ENCODE measurements at regions not wholly inside any gene's neighbourhood (a gene's known extent, or its start where the extent isn't known, plus 50 kb on each side); places are given as distances from the start of the nearest gene placed in this dataset.
A peak's percentile ranks its signal among the peaks of the same experiment; 100 is the strongest.
"Not testable (repeated sequence)": the region's sequence is repeated elsewhere in the genome, so short reads cannot be mapped to it uniquely, and the experiment has no call there.

DNA sequence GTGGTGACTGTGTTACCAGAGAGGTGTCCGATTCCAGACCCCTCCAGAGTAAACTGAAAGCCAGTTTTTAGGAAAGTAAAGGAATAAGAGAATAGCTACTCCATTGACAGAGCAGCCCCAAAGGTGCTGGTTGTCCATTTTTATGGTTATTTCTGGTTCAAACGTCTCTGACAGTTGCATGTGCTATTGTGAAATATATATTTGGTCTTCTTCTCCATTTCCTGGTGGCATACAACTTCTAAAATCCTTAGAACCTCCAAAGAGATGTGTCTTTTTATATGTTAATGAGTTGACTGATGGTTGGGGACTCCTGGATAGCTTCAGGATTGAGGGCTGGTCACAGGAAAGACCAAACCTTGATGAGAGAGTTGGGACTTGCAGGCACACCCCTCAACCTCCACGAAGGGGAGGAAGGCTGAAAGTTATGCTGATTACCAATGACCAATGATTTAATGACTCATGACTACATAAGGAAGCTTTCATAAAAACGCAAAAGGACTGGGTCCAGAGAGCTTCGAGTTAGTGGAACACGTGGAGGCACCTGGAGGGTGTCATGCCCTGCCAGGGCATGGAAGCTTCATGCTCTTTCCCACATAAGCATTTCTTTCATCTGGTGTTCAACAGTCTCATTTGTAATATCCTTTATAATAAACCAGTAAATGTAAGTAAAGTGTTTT is 100.7 kb downstream of the SLC16A1 start:
- no peaks in the 10 kb centered on the region for H3K9me3 ChIP-seq (ENCODE audit: control insufficient read depth in 3 of 3, low read length in 3 of 3)
- H3K27ac ChIP-seq (ENCODE audit: low read depth, low read length): no peak overlapping the region
- H3K27me3 ChIP-seq (ENCODE audit: control insufficient read depth in 3 of 3, insufficient read depth in 3 of 3, low read length in 3 of 3): peaks cover under 1 to 19% (median 18%) of the 10 kb centered on the region in 3 donors
- H3K4me3 ChIP-seq (ENCODE audit: low read length in 3 of 3): peak overlapping the region in 1 of 3 donors; percentile 23
- H3K36me3 ChIP-seq (ENCODE audit: control insufficient read depth in 3 of 3, insufficient read depth in 3 of 3, low read length in 3 of 3): no peaks in the 10 kb centered on the region
- no peak overlapping the region for H3K9ac ChIP-seq (ENCODE audit: low read depth in 1 of 3, low read length in 3 of 3)
- no peaks in the 10 kb centered on the region for H3K4me1 ChIP-seq (ENCODE audit: control insufficient read depth in 3 of 3, insufficient read depth in 3 of 3, low read length in 3 of 3)

DNA sequence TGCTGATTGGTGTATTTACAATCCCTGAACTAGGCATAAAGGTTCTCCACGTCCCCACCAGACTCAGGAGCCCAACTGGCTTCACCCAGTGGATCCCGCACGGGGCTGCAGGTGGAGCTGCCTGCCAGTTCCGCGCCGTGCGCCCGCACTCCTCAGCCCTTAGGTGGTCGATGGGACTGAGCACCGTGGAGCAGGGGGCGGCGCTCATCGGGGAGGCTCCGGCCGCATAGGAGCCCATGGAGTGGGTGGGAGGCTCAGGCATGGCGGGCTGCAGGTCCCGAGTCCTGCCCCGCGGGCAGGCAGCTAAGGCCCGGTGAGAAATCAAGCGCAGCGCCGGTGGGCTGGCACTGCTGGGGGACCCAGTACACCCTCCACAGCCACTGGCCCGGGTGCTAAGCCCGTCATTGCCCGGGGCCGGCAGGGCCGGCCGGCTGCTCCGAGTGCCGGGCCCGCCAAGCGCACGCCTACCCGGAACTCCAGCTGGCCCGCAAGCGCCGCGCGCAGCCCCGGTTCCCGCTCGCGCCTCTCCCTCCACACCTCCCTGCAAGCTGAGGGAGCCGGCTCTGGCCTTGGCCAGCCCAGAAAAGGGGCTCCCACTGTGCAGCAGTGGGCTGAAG is 101.5 kb downstream of the SLC16A1 start:
- peak overlapping the region in 1 of 3 donors; percentile 23 for H3K4me3 ChIP-seq (ENCODE audit: low read length in 3 of 3)
- H3K9ac ChIP-seq (ENCODE audit: low read depth in 1 of 3, low read length in 3 of 3): not testable (repeated sequence)
- H3K27me3 ChIP-seq (ENCODE audit: control insufficient read depth in 3 of 3, insufficient read depth in 3 of 3, low read length in 3 of 3): peaks cover 7 to 23% (median 19%) of the 10 kb centered on the region in 3 donors

DNA sequence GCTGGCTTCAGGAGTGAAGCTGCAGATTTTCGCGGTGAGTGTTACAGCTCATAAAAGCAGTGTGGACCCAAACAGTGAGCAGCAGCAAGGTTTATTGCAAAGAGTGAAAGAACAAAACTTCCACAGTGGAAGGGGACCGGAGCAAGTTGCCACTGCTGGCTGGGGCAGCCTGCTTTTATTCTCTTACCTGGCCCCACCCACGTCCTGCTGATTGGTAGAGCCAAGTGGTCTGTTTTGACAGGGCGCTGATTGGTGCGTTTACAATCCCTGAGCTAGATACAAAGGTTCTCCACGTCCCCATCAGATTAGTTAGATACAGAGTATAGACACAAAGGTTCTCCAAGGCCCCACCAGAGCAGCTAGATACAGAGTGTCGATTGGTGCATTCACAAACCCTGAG is 102.1 kb downstream of the SLC16A1 start:
- H3K9me3 ChIP-seq (ENCODE audit: control insufficient read depth in 3 of 3, low read length in 3 of 3); H3K4me3 ChIP-seq (ENCODE audit: low read length in 3 of 3); H3K36me3 ChIP-seq (ENCODE audit: control insufficient read depth in 3 of 3, insufficient read depth in 3 of 3, low read length in 3 of 3); H3K4me1 ChIP-seq (ENCODE audit: control insufficient read depth in 3 of 3, insufficient read depth in 3 of 3, low read length in 3 of 3); H3K9ac ChIP-seq (ENCODE audit: low read depth in 1 of 3, low read length in 3 of 3); H3K27ac ChIP-seq (ENCODE audit: low read depth, low read length): not testable (repeated sequence)
- H3K27me3 ChIP-seq (ENCODE audit: control insufficient read depth in 3 of 3, insufficient read depth in 3 of 3, low read length in 3 of 3): peaks cover 10 to 26% (median 24%) of the 10 kb centered on the region in 3 donors

More for the DNA sequence above, 101.5 kb downstream of the SLC16A1 start:
- not testable (repeated sequence) for H3K9me3 ChIP-seq (ENCODE audit: control insufficient read depth in 3 of 3, low read length in 3 of 3); H3K4me1 ChIP-seq (ENCODE audit: control insufficient read depth in 3 of 3, insufficient read depth in 3 of 3, low read length in 3 of 3); H3K27ac ChIP-seq (ENCODE audit: low read depth, low read length); H3K36me3 ChIP-seq (ENCODE audit: control insufficient read depth in 3 of 3, insufficient read depth in 3 of 3, low read length in 3 of 3)

DNA sequence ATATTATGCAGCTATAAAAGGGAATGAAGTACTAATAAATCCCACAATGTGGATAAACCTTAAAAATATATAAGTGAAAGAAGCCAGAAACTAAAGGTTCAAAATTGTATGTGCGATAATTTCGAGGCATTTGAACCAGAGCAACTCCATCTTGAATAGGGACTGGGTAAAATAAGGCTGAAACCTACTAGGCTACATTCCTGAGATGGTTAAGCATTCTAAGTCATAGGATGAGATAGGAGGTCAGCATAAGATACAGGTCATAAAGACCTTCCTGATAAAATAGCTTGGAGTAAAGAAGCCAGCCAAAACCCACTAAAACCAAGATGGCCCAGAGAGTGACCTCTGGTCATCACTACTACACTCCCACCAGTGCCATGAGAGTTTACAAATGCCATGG is 103.1 kb downstream of the SLC16A1 start:
- Histone ChIP-seq H3K27ac (ENCODE audit: low read depth, low read length) (no peak overlapping the region), H3K27me3 (ENCODE audit: control insufficient read depth in 3 of 3, insufficient read depth in 3 of 3, low read length in 3 of 3) (peaks cover 10 to 26% (median 24%) of the 10 kb centered on the region in 3 donors), H3K36me3 (ENCODE audit: control insufficient read depth in 3 of 3, insufficient read depth in 3 of 3, low read length in 3 of 3) (no peaks in the 10 kb centered on the region), H3K9me3 (ENCODE audit: control insufficient read depth in 3 of 3, low read length in 3 of 3) (no peaks in the 10 kb centered on the region), H3K9ac (ENCODE audit: low read depth in 1 of 3, low read length in 3 of 3) (no peak overlapping the region), H3K4me1 (ENCODE audit: control insufficient read depth in 3 of 3, insufficient read depth in 3 of 3, low read length in 3 of 3) (peaks cover 0 to 7% (median 0%) of the 10 kb centered on the region in 3 donors), H3K4me3 (ENCODE audit: low read length in 3 of 3) (no peak overlapping the region)

DNA sequence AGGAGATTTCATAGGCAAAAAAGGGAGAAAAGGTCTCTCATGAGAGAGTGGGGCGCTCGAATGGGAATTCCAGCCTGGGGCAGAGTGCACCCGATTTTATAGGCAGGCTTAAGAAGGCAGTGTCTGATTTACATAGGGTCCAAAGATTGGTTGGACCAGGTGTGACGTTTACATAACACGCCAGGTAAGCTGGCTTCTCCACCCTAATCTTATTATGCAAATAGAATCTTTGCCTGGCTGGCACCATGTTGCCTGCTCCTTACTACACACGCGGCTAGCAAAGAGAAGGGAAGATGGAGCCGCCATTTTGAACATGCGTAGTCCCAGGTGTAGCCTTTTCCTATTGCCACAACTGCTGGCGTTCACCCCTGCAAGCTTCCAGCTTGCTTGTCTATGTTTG is 103.7 kb downstream of the SLC16A1 start:
- H3K27me3 ChIP-seq (ENCODE audit: control insufficient read depth in 3 of 3, insufficient read depth in 3 of 3, low read length in 3 of 3): peaks cover 10 to 26% (median 24%) of the 10 kb centered on the region in 3 donors
- peaks cover 0 to 7% (median 0%) of the 10 kb centered on the region in 3 donors for H3K4me1 ChIP-seq (ENCODE audit: control insufficient read depth in 3 of 3, insufficient read depth in 3 of 3, low read length in 3 of 3)
- H3K9ac ChIP-seq (ENCODE audit: low read depth in 1 of 3, low read length in 3 of 3): no peak overlapping the region
- no peak overlapping the region for H3K27ac ChIP-seq (ENCODE audit: low read depth, low read length)
- H3K4me3 ChIP-seq (ENCODE audit: low read length in 3 of 3): no peak overlapping the region
- no peaks in the 10 kb centered on the region for H3K9me3 ChIP-seq (ENCODE audit: control insufficient read depth in 3 of 3, low read length in 3 of 3)
- H3K36me3 ChIP-seq (ENCODE audit: control insufficient read depth in 3 of 3, insufficient read depth in 3 of 3, low read length in 3 of 3): no peaks in the 10 kb centered on the region

DNA sequence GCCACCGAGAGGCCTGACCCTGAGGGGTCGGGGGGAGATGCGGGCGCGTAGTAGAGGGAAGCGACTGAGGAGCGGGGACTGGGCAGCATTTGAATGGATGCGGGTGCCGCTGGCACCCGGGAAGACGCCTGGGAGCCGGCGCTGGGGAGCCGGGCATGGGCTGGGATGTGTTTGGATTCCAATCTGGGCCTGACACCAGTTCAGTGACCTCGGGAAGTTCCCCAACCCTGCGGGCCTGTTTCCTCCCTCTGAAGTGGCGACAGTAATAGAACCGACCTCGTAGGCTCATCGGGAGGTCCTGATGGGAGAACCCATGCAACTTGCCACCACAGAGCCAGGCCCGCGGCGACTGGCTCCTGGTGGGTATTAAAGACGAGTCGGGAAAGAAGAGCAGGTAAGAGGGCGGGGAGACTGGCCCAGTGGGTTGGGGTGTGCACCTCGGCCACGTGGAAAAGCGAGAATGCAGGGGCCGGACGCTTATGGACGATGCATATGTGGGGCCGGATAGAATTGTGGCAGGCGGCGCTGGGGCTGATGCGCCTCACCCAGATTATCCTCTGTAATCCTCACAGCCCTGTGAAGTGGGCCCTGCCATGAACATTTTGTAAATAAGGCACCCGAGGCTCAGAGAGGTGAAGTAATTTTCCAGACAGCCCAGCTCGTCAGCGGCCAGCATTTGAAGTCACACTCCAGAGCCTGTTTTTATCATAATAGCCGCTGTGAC is 105.8 kb downstream of the SLC16A1 start:
- Histone ChIP-seq H3K36me3 (ENCODE audit: control insufficient read depth in 3 of 3, insufficient read depth in 3 of 3, low read length in 3 of 3) (no peaks in the 10 kb centered on the region), H3K4me3 (ENCODE audit: low read length in 3 of 3) (peak overlapping the region; percentile 48 to 67 (median 61)), H3K27me3 (ENCODE audit: control insufficient read depth in 3 of 3, insufficient read depth in 3 of 3, low read length in 3 of 3) (peaks cover 10 to 24% (median 24%) of the 10 kb centered on the region in 3 donors), H3K4me1 (ENCODE audit: control insufficient read depth in 3 of 3, insufficient read depth in 3 of 3, low read length in 3 of 3) (peaks cover 0 to 7% (median 0%) of the 10 kb centered on the region in 3 donors), H3K9ac (ENCODE audit: low read depth in 1 of 3, low read length in 3 of 3) (peak overlapping the region in 2 of 3 donors; percentile 20 to 57), H3K9me3 (ENCODE audit: control insufficient read depth in 3 of 3, low read length in 3 of 3) (no peaks in the 10 kb centered on the region), H3K27ac (ENCODE audit: low read depth, low read length) (no peak overlapping the region)

DNA sequence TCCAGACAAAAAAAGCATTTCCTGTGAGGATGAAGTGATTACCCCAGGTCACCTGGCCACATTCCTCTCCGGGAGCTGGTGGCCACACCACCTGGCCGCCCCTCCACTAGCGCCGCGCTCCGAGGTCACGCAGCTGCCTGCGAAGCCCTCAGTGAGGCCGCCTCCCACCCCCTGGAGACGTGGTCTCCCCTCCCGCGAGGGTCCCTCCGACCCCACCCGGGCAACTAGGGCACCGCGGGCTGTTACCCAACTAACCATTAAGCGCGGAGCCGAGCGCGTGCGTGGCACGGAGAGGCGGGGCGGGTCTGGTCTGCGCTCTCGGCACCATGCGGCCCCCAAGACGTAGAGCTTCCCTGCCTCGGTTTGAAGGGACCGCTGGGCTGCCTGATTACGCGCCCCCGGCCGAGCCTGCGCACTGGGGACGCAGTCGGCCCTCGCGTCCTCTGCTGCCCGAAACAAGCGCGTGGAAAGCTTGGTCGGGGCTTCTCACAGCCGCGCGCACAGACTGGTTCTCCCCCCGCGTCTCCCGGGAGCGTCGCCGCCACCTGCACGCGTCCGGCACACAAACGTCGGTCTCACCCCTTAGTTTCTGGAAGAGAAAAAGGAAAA is 106.5 kb downstream of the SLC16A1 start:
- H3K4me1 ChIP-seq (ENCODE audit: control insufficient read depth in 3 of 3, insufficient read depth in 3 of 3, low read length in 3 of 3): peaks cover 0 to 7% (median 0%) of the 10 kb centered on the region in 3 donors
- peak overlapping the region; percentile 48 to 67 (median 61) for H3K4me3 ChIP-seq (ENCODE audit: low read length in 3 of 3)
- H3K9me3 ChIP-seq (ENCODE audit: control insufficient read depth in 3 of 3, low read length in 3 of 3): no peaks in the 10 kb centered on the region
- H3K36me3 ChIP-seq (ENCODE audit: control insufficient read depth in 3 of 3, insufficient read depth in 3 of 3, low read length in 3 of 3): no peaks in the 10 kb centered on the region
- H3K9ac ChIP-seq (ENCODE audit: low read depth in 1 of 3, low read length in 3 of 3): peak overlapping the region; percentile 20 to 57 (median 23)
- no peak overlapping the region for H3K27ac ChIP-seq (ENCODE audit: low read depth, low read length)
- peaks cover 10 to 24% (median 20%) of the 10 kb centered on the region in 3 donors for H3K27me3 ChIP-seq (ENCODE audit: control insufficient read depth in 3 of 3, insufficient read depth in 3 of 3, low read length in 3 of 3)

DNA sequence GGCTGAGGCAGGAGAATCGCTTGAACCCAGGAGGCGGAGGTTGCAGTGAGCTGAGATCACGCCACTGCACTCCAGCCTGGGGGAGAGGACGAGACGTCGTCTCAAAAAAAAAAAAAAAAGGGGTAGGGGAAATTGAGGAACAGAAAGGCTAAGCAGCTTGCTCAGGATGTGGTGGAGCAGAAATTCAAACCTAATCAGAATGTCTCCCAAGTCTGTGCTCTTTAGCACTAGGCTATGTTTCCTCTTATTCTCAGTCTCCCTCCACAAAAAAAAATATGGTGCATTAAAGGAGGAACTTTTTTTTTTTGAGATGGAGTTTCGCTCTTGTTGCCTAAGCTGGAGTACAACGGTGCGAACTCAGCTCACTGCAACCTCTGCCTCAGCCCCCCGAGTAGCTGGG is 114.2 kb downstream of the SLC16A1 start:
- Histone ChIP-seq H3K36me3 (ENCODE audit: control insufficient read depth in 3 of 3, insufficient read depth in 3 of 3, low read length in 3 of 3) (no peaks in the 10 kb centered on the region), H3K27ac (ENCODE audit: low read depth, low read length) (no peak overlapping the region), H3K27me3 (ENCODE audit: control insufficient read depth in 3 of 3, insufficient read depth in 3 of 3, low read length in 3 of 3) (no peaks in the 10 kb centered on the region), H3K4me3 (ENCODE audit: low read length in 3 of 3) (no peak overlapping the region), H3K9me3 (ENCODE audit: control insufficient read depth in 3 of 3, low read length in 3 of 3) (no peaks in the 10 kb centered on the region), H3K9ac (ENCODE audit: low read depth in 1 of 3, low read length in 3 of 3) (no peak overlapping the region), H3K4me1 (ENCODE audit: control insufficient read depth in 3 of 3, insufficient read depth in 3 of 3, low read length in 3 of 3) (no peaks in the 10 kb centered on the region)

DNA sequence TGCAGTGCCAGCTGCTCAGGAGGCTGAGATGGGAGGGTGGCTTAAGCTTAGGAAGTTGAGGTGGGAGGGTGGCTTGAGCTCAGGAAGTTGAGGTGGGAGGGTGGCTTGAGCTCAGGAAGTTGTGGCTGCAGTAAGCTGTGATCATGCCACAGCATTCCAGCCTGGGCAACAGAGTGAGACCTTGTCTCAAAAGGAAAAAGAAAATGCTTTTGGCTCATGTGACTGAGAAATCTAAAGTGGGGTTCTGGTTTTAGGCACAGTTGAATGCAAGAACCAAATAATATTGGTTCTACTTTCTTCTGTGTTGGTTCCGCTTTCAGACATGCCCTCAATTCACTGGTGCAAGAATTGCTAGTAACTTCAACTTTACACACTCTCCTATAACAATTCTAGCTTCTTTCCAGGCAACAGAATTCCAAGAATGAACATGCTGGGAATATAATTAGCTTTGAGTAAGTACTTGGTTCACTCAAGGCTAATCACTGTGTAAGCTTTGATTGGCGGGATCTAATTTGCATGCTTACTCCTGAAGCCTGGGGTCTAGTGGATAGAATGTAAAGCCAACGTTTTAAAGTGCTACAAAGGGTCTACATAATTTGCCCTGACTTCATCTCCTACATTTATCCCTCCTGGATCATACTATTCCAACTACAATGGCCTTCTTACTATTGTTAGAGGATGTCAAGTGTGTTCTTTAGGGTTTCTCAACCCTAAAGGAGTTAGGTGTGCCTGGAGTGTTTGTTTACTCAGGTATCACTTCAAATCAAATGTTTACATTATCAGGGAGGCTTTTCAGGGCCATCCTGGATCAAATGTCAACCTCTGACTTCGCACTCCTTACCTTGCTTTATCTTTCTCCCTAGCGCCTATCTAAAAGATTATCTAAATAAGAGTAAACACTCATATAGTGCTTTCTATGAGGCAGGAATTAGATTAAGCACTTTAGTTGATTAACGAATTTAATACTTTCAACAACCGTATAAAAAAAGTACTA is 115.1 kb downstream of the SLC16A1 start:
- H3K4me3 ChIP-seq (ENCODE audit: low read length in 3 of 3): no peak overlapping the region
- H3K36me3 ChIP-seq (ENCODE audit: control insufficient read depth in 3 of 3, insufficient read depth in 3 of 3, low read length in 3 of 3): no peaks in the 10 kb centered on the region
- no peaks in the 10 kb centered on the region for H3K27me3 ChIP-seq (ENCODE audit: control insufficient read depth in 3 of 3, insufficient read depth in 3 of 3, low read length in 3 of 3)
- H3K9ac ChIP-seq (ENCODE audit: low read depth in 1 of 3, low read length in 3 of 3): no peak overlapping the region
- no peaks in the 10 kb centered on the region for H3K9me3 ChIP-seq (ENCODE audit: control insufficient read depth in 3 of 3, low read length in 3 of 3)
- no peak overlapping the region for H3K27ac ChIP-seq (ENCODE audit: low read depth, low read length)
- H3K4me1 ChIP-seq (ENCODE audit: control insufficient read depth in 3 of 3, insufficient read depth in 3 of 3, low read length in 3 of 3): no peaks in the 10 kb centered on the region

Measured in skeletal muscle tissue (tissue), 3 donors.